HepG2 (cell line): ENCODE measurements at regions not wholly inside any gene's neighbourhood (a gene's known extent, or its start where the extent isn't known, plus 50 kb on each side); places are given as distances from the start of the nearest gene placed in this dataset.

Source experiments
- ATAC-seq: fragments of 200-7000 bp; cut with Tn5 transposase; 3 replicates; pipeline ENCODE4 v1.9.1; 2020; ENCODE audit warnings: mild to moderate bottlenecking, moderate library complexity
- BruUV-seq: library from RNA; stranded (reverse); fragments of 400-500 nt; replicated peaks from 2 replicates; lab custom pipeline; 2021; lab: Mats Ljungman, UMichigan
- CTCF ChIA-PET: fragments of 300-600 bp; formaldehyde crosslinking; extraction: SDS; loops from one replicate; lab custom pipeline; 2021; ENCODE audit warnings: low total read pairs, inconsistent platforms, low intra/inter-chr PET ratio; lab: Yijun Ruan, JAX
- POLR2A ChIA-PET: fragments of 350-600 bp; sonication (Branson Sonifier 250); formaldehyde crosslinking; loops from one replicate; lab custom pipeline; 2020; ENCODE audit warnings: antibody characterized with exemption, inconsistent platforms; lab: Yijun Ruan, JAX
- DNase-seq: peaks from one replicate; pipeline ENCODE4 v3.0.0-alpha.2; 2015; ENCODE audit warnings: low spot score
- FAIRE-seq: peaks from 3 replicates; lab custom pipeline; 2011; peaks lifted over from hg19 to GRCh38; lab: Jason Lieb, UNC
- H2AFZ ChIP-seq: one replicate; pipeline ENCODE4 v1.6.1; 2011; ENCODE audit warnings: low read length, inconsistent platforms
- H3K27ac ChIP-seq: fragments of 300-600 bp; 3 replicates; pipeline ENCODE4 v1.8.0; 2011; ENCODE audit warnings: mixed run types, mild to moderate bottlenecking, mixed read lengths, low read length, inconsistent platforms; ENCODE audit not compliant: insufficient read depth; ENCODE audit errors: extremely low read length
- H3K27me3 ChIP-seq, 2 experiments: fragments of 200-600 bp in 1 of 2; 2 replicates in 1 of 2; 3 replicates in 1 of 2; pipeline versions ENCODE4 v1.6.0 to v1.8.0; 2011; ENCODE audit warnings: low read length in 2 of 2, mild to moderate bottlenecking in 2 of 2, moderate library complexity in 2 of 2, inconsistent platforms in 1 of 2; ENCODE audit not compliant: insufficient read depth in 2 of 2, control insufficient read depth in 1 of 2
- H3K36me3 ChIP-seq, 2 experiments: fragments of 200-600 bp in 1 of 2; replicated peaks in 1 of 2; 2 replicates in 1 of 2; 3 replicates in 1 of 2; pipeline versions ENCODE4 v1.5.1 to v1.8.0; 2011; ENCODE audit warnings: low read length in 2 of 2, inconsistent platforms in 1 of 2; ENCODE audit not compliant: insufficient read depth in 2 of 2, control insufficient read depth in 1 of 2
- H3K4me1 ChIP-seq: 2 replicates; pipeline ENCODE4 v1.5.1; 2012; ENCODE audit warnings: low read length, inconsistent platforms; ENCODE audit not compliant: insufficient read depth
- H3K4me2 ChIP-seq: 2 replicates; pipeline ENCODE4 v1.6.0; 2011; ENCODE audit warnings: low read depth, low read length, inconsistent platforms
- H3K4me3 ChIP-seq, 3 experiments: fragments of 200-600 bp in 1 of 3; sonication (generic), shearing (Covaris generic) in 1 of 3; replicated peaks in 1 of 3; 2 replicates each; pipeline ENCODE4 v1.5.1; 2011 to 2016; ENCODE audit warnings: low read length in 3 of 3, inconsistent platforms in 2 of 3, low read depth in 2 of 3, mild to moderate bottlenecking in 2 of 3, control low read depth in 1 of 3, mixed read lengths in 1 of 3; ENCODE audit not compliant: insufficient read depth in 1 of 3
- H3K79me2 ChIP-seq: one replicate; pipeline ENCODE4 v1.6.1; 2011; ENCODE audit warnings: low read length, inconsistent platforms; ENCODE audit not compliant: insufficient read depth
- H3K9ac ChIP-seq: 2 replicates; pipeline ENCODE4 v1.6.0; 2011; ENCODE audit warnings: mild to moderate bottlenecking, low read depth, low read length, inconsistent platforms; ENCODE audit not compliant: insufficient read depth
- H3K9me3 ChIP-seq: 2 replicates; pipeline ENCODE4 v1.5.1; 2012; ENCODE audit warnings: mild to moderate bottlenecking, low read length
- H4K20me1 ChIP-seq: 2 replicates; pipeline ENCODE4 v1.6.0; 2011; ENCODE audit warnings: inconsistent platforms, mild to moderate bottlenecking, low read length, moderate library complexity; ENCODE audit not compliant: insufficient read depth
- ARID2 ChIP-seq: sonication (generic); formaldehyde crosslinking; IDR thresholded peaks from 2 replicates; pipeline ENCODE4 v1.8.1; 2022; ENCODE audit warnings: mild to moderate bottlenecking, missing genetic modification reagents, borderline replicate concordance
- CREBL2 ChIP-seq: sonication (generic); formaldehyde crosslinking; IDR thresholded peaks from 2 replicates; pipeline ENCODE4 v1.8.1; 2023; ENCODE audit warnings: missing genetic modification reagents, mild to moderate bottlenecking, borderline replicate concordance
- EED ChIP-seq: sonication (generic); formaldehyde crosslinking; IDR thresholded peaks from 2 replicates; pipeline ENCODE4 v1.5.0; 2020; ENCODE audit warnings: mild to moderate bottlenecking, missing genetic modification reagents
- JUND ChIP-seq: sonication (generic); formaldehyde crosslinking; IDR thresholded peaks from 2 replicates; pipeline ENCODE4 v1.8.0; 2022; ENCODE audit warnings: mild to moderate bottlenecking, missing genetic modification reagents
- PHB2 ChIP-seq: fragments of 450-650 bp; IDR thresholded peaks from 2 replicates; pipeline ENCODE4 v1.6.1; 2018; ENCODE audit not compliant: partially characterized antibody
- SATB2 ChIP-seq: sonication (generic); formaldehyde crosslinking; IDR thresholded peaks from 2 replicates; pipeline ENCODE4 v1.5.0; 2020; ENCODE audit warnings: missing genetic modification reagents
- STAG1 ChIP-seq: sonication (generic); formaldehyde crosslinking; IDR thresholded peaks from 2 replicates; pipeline ENCODE4 v1.4.0; 2020; ENCODE audit warnings: missing genetic modification reagents
- TBX3 ChIP-seq: fragments of 450-650 bp; IDR thresholded peaks from 2 replicates; pipeline ENCODE4 v1.6.1; 2017; ENCODE audit warnings: antibody characterized with exemption, mild to moderate bottlenecking, inconsistent platforms, borderline replicate concordance
- ZFP1 ChIP-seq: IDR thresholded peaks from 2 replicates; pipeline ENCODE4 v1.6.1; 2016
- ZGPAT ChIP-seq: IDR thresholded peaks from 2 replicates; pipeline ENCODE4 v1.6.1; 2016; ENCODE audit warnings: mild to moderate bottlenecking
- ZNF430 ChIP-seq: sonication (generic); formaldehyde crosslinking; IDR thresholded peaks from 2 replicates; pipeline ENCODE4 v1.9.0; 2021; ENCODE audit warnings: mild to moderate bottlenecking, missing genetic modification reagents
- ZNF646 ChIP-seq: sonication (generic); formaldehyde crosslinking; IDR thresholded peaks from 2 replicates; pipeline ENCODE4 v1.9.0; 2021; ENCODE audit warnings: mild to moderate bottlenecking, missing genetic modification reagents
- WGBS: methylation state at CpG from one replicate; pipeline ENCODE4 v1.1.6; 2017; ENCODE audit warnings: low lambda C conversion rate; 5-methylcytosine and 5-hydroxymethylcytosine counted together
- in situ Hi-C: cut with HindIII; loops from 2 replicates; pipeline ENCODE4 v1.10.0; 2017; ENCODE audit warnings: low pct_unique_long_range_greater_than_20kb; ENCODE audit not compliant: extremely low pct_ligation_motif_present
- intact Hi-C: fragments of 100-400 bp; cut with micrococcal nuclease; formaldehyde crosslinking; loops from one replicate; pipeline ENCODE4 v1.10.0; 2022; ENCODE audit not compliant: unreplicated experiment

- Histone ChIP-seq H2AFZ (no peak overlapping the region), H3K4me1 (no peaks in the 10 kb centered on the region), H3K79me2 (no peaks in the 10 kb centered on the region), H3K9me3 (no peaks in the 10 kb centered on the region), H3K27ac (no peak overlapping the region), H3K4me3 (no peak overlapping the region), H3K27me3 (no peaks in the 10 kb centered on the region; a peak in 1 of 5 replicates), H3K9ac (no peak overlapping the region), H3K36me3 (no peaks in the 10 kb centered on the region), H4K20me1 (no peaks in the 10 kb centered on the region), H3K4me2 (no peak overlapping the region)
- ATAC-seq (no peak), FAIRE-seq (no peak), DNase-seq (no peak)
- 0% methylated on average over 3 of the region's 3 CpGs for WGBS
- TF ChIP-seq JUND = no peak
- POLR2A ChIA-PET = no interaction called here
- in situ Hi-C loops (no loop called here), intact Hi-C loops (no loop called here)
- no TSS peak for BruUV-seq
- CTCF ChIA-PET = no interaction called here
Measured at GRCh38 chr4:156144961-156145360, 191.3 kb upstream of the CTSO start.

- Histone ChIP-seq H3K4me2 (no peak overlapping the region), H3K27me3 (no peaks in the 10 kb centered on the region), H3K9me3 (no peaks in the 10 kb centered on the region), H4K20me1 (no peaks in the 10 kb centered on the region), H3K4me1 (no peaks in the 10 kb centered on the region), H3K9ac (no peak overlapping the region), H2AFZ (no peak overlapping the region), H3K36me3 (no peaks in the 10 kb centered on the region), H3K4me3 (no peak overlapping the region), H3K79me2 (no peaks in the 10 kb centered on the region), H3K27ac (no peak overlapping the region)
- ChIA-PET CTCF (no interaction called here), POLR2A (no interaction called here)
- intact Hi-C loops = no loop called here
- WGBS = 11% methylated on average over 9 of the region's 9 CpGs
- ATAC-seq (no peak), FAIRE-seq (no peak), DNase-seq (no peak)
- in situ Hi-C loops = no loop called here
- no TSS peak for BruUV-seq
- TF ChIP-seq ARID2 (CRISPR knock-in tag) (no peak), ZNF646 (no peak), ZNF430 (no peak), CREBL2 (CRISPR knock-in tag) (no peak), PHB2 (no peak), TBX3 (no peak), ZFP1 (no peak), EED (no peak), STAG1 (no peak), ZGPAT (no peak), SATB2 (CRISPR knock-in tag) (no peak)
Measured at GRCh38 chr4:156138781-156139280, 185.2 kb upstream of the CTSO start.
